ENCODE measurements at regions not wholly inside any gene's neighbourhood (a gene's known extent, or its start where the extent isn't known, plus 50 kb on each side); places are given as distances from the start of the nearest gene placed in this dataset.
"Not testable (repeated sequence)": the region's sequence is repeated elsewhere in the genome, so short reads cannot be mapped to it uniquely, and the experiment has no call there.

- Histone ChIP-seq H3K27ac (replicated peaks) (no peak overlapping the region), H3K27me3 (ENCODE audit: insufficient read depth, poor library complexity, severe bottlenecking) (no peaks in the 10 kb centered on the region), H3K4me3 (replicated peaks; ENCODE audit: insufficient read depth, low read length) (no peak overlapping the region)
- no peak for DNase-seq (ENCODE audit: low read depth in 1 of 2, low spot score in 1 of 2)
- TF ChIP-seq SPI1 (IDR thresholded peaks at IDR 0.05; ENCODE audit: borderline replicate concordance, low read depth): no peak
- no peak for TF ChIP-seq CTCF (IDR thresholded peaks at IDR 0.05; ENCODE audit: insufficient read depth, low read length)
- TF ChIP-seq POLR2AphosphoS5 (IDR thresholded peaks at IDR 0.05; ENCODE audit: low read depth): no peak
- TF ChIP-seq REST (IDR thresholded peaks at IDR 0.05; ENCODE audit: insufficient replicate concordance, low read depth): no peak
- TF ChIP-seq GABPA (IDR thresholded peaks at IDR 0.05; ENCODE audit: low read depth): no peak
Observed at GRCh38 chr1:99507906-99508732, 137.8 kb upstream of the PALMD start.

- H3K27me3 ChIP-seq (ENCODE audit: insufficient read depth, poor library complexity, severe bottlenecking); DNase-seq (ENCODE audit: low read depth in 1 of 2, low spot score in 1 of 2); H3K4me3 ChIP-seq (replicated peaks; ENCODE audit: insufficient read depth, low read length); H3K27ac ChIP-seq (replicated peaks): not testable (repeated sequence)
Observed at GRCh38 chr1:99508733-99509445, 137.0 kb upstream of the PALMD start.

GRCh38 chr1:99514823-99515552 lies 130.9 kb upstream of the PALMD start:
- not testable (repeated sequence) for H3K4me3 ChIP-seq (replicated peaks; ENCODE audit: insufficient read depth, low read length); DNase-seq (ENCODE audit: low read depth in 1 of 2, low spot score in 1 of 2); H3K27me3 ChIP-seq (ENCODE audit: insufficient read depth, poor library complexity, severe bottlenecking); H3K27ac ChIP-seq (replicated peaks)

- Histone ChIP-seq H3K27ac (replicated peaks) (no peak overlapping the region), H3K27me3 (ENCODE audit: insufficient read depth, poor library complexity, severe bottlenecking) (no peaks in the 10 kb centered on the region), H3K4me3 (replicated peaks; ENCODE audit: insufficient read depth, low read length) (no peak overlapping the region)
- DNase-seq (ENCODE audit: low read depth in 1 of 2, low spot score in 1 of 2): no peak
- TF ChIP-seq POLR2AphosphoS5 (IDR thresholded peaks at IDR 0.05; ENCODE audit: low read depth): no peak
- no peak for TF ChIP-seq CTCF (IDR thresholded peaks at IDR 0.05; ENCODE audit: insufficient read depth, low read length)
- TF ChIP-seq SPI1 (IDR thresholded peaks at IDR 0.05; ENCODE audit: borderline replicate concordance, low read depth): no peak
- TF ChIP-seq REST (IDR thresholded peaks at IDR 0.05; ENCODE audit: insufficient replicate concordance, low read depth): no peak
- TF ChIP-seq GABPA (IDR thresholded peaks at IDR 0.05; ENCODE audit: low read depth): no peak
Observed at GRCh38 chr1:99516141-99516540, 129.8 kb upstream of the PALMD start.

All from HL-60 (cell line).